ENCODE measurements at regions not wholly inside any gene's neighbourhood (a gene's known extent, or its start where the extent isn't known, plus 50 kb on each side); places are given as distances from the start of the nearest gene placed in this dataset.

- peak; percentile 73 to 82 for DNase-seq (ENCODE audit: low read depth in 2 of 2)
- TF ChIP-seq CTCF (IDR thresholded peaks at IDR 0.05; ENCODE audit: low read depth, low read length): no peak
- H3K4me3 ChIP-seq (replicated peaks in 1 of 2; ENCODE audit: low read depth in 2 of 2, low read length in 2 of 2): no peak overlapping the region
These were observed 96.5 kb upstream of the PRICKLE2 start for GRCh38 chr3:64321747-64322146.

- DNase-seq (ENCODE audit: low read depth in 2 of 2): no peak
- no peak overlapping the region for H3K4me3 ChIP-seq (replicated peaks in 1 of 2; ENCODE audit: low read depth in 2 of 2, low read length in 2 of 2)
- TF ChIP-seq CTCF (IDR thresholded peaks at IDR 0.05; ENCODE audit: low read depth, low read length): no peak
These were observed 94.1 kb upstream of the PRICKLE2 start for GRCh38 chr3:64319391-64319790.

GRCh38 chr3:64318668-64319271 is 93.5 kb upstream of the PRICKLE2 start:
- peak in 1 of 2 donors; percentile 31 for DNase-seq (ENCODE audit: low read depth in 2 of 2)
- TF ChIP-seq CTCF (IDR thresholded peaks at IDR 0.05; ENCODE audit: low read depth, low read length): no peak
- no peak overlapping the region for H3K4me3 ChIP-seq (replicated peaks in 1 of 2; ENCODE audit: low read depth in 2 of 2, low read length in 2 of 2)

- TF ChIP-seq CTCF (IDR thresholded peaks at IDR 0.05; ENCODE audit: low read depth, low read length): no peak
- DNase-seq (ENCODE audit: low read depth in 2 of 2): peak in 1 of 2 donors; percentile 17
These were observed 92.7 kb upstream of the PRICKLE2 start for GRCh38 chr3:64318001-64318400.

GRCh38 chr3:64316971-64317370 is 91.7 kb upstream of the PRICKLE2 start:
- no peak for TF ChIP-seq CTCF (IDR thresholded peaks at IDR 0.05; ENCODE audit: low read depth, low read length)
- no peak overlapping the region for H3K4me3 ChIP-seq (replicated peaks in 1 of 2; ENCODE audit: low read depth in 2 of 2, low read length in 2 of 2)
- peak in 1 of 2 donors; percentile 39 for DNase-seq (ENCODE audit: low read depth in 2 of 2)

More at GRCh38 chr3:64318001-64318400, 92.7 kb upstream of the PRICKLE2 start:
- no peak overlapping the region for H3K4me3 ChIP-seq (replicated peaks in 1 of 2; ENCODE audit: low read depth in 2 of 2, low read length in 2 of 2)

GRCh38 chr3:64311424-64312061 is 86.3 kb upstream of the PRICKLE2 start:
- DNase-seq (ENCODE audit: low read depth in 2 of 2): peak; percentile 45 to 73
- H3K4me3 ChIP-seq (replicated peaks in 1 of 2; ENCODE audit: low read depth in 2 of 2, low read length in 2 of 2): no peak overlapping the region
- TF ChIP-seq CTCF (IDR thresholded peaks at IDR 0.05; ENCODE audit: low read depth, low read length): no peak
